GM12891 (cell line): ENCODE measurements at regions not wholly inside any gene's neighbourhood (a gene's known extent, or its start where the extent isn't known, plus 50 kb on each side); places are given as distances from the start of the nearest gene placed in this dataset.
A peak's percentile ranks its signal among the peaks of the same experiment; 100 is the strongest.

Experiments used
- DNase-seq: peaks from one replicate; pipeline ENCODE4 v3.0.0; 2011; ENCODE audit warnings: low spot score; ENCODE audit not compliant: insufficient read length
- FAIRE-seq: peaks from 2 replicates; lab custom pipeline; 2011; peaks lifted over from hg19 to GRCh38; lab: Jason Lieb, UNC
- PAX5 ChIP-seq: IDR thresholded peaks from 2 replicates; pipeline ENCODE4 v1.6.1; 2011; ENCODE audit warnings: low read length, moderate library complexity, mild to moderate bottlenecking; ENCODE audit not compliant: insufficient read depth, severe bottlenecking
- POLR2A ChIP-seq: IDR thresholded peaks from 2 replicates; pipeline ENCODE4 v1.6.1; 2011; ENCODE audit warnings: low read depth, low read length, control low read depth
- POLR2AphosphoS5 ChIP-seq: IDR thresholded peaks from 2 replicates; pipeline ENCODE4 v1.6.1; 2011; ENCODE audit warnings: low read depth, low read length, control low read depth
- POU2F2 ChIP-seq: IDR thresholded peaks from 2 replicates; pipeline ENCODE4 v1.6.1; 2011; ENCODE audit warnings: low read depth, mild to moderate bottlenecking, control low read depth, low read length, moderate library complexity
- SPI1 ChIP-seq: IDR thresholded peaks from 2 replicates; pipeline ENCODE4 v1.6.1; 2011; ENCODE audit warnings: low read depth, low read length, control low read depth
- TAF1 ChIP-seq: IDR thresholded peaks from 2 replicates; pipeline ENCODE4 v1.6.1; 2011; ENCODE audit warnings: low read depth, low read length, control low read depth

DNA sequence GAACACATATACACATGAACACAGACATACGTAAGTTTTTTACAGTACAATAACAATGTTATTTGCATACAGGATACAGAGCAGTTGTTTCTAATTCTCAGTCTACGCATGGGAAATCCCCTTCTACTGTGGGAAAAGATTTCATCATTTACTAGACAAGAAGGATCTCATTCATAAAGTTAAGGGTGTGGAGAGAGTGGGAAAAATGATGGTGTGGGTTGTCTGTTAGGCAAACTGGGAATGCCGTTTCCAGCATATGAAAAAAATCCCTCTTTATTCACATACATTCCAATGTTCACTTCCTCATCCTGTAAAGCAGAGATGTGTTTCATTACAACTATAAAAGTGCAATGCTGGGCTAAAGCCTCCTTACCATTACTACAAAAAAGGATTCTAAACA lies 120.9 kb downstream of the SINHCAF start:
- DNase-seq, result no peak

DNA sequence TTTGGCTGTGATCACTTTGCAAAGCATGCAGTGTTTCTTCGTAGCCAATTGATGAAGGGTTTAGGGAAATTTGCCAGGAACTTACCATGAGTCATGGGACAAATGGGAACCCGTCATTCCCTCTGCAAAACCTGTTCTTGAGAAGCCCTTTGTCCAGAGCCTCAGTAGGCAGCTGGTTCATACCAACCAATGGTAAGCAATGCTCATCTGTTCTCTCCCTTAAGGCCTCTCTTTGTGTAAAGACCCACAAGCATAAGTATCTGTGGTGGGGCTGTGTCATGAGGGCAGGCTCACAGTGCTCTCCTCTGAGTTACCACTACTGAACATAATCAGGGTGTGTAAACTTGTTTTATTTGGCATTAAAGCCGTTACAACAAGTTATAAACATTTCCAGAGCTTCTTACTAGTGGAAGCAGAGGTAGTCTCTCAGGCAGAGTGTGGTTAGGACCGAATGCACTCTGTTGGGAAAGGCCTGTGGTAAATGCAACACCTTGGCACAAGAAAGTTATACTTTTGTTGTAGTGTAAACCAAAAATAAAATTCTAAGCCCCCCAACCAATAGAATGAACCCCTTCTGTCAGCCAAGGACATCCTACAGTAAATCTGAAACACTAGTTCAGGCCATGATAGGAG lies 119.8 kb downstream of the SINHCAF start:
- no peak for DNase-seq
- FAIRE-seq, result no peak
- TF ChIP-seq POLR2A (no peak), POU2F2 (no peak), TAF1 (no peak)

More for the DNA sequence above, 120.9 kb downstream of the SINHCAF start:
- FAIRE-seq, result peak; percentile 89
- TF ChIP-seq POLR2A (no peak), SPI1 (peak; percentile 39; the same call in 1 of the 2 replicates), TAF1 (no peak), POU2F2 (0 out of 2 replicates have a peak, but pooled peaks have one; percentile 21), POLR2AphosphoS5 (no peak)

DNA sequence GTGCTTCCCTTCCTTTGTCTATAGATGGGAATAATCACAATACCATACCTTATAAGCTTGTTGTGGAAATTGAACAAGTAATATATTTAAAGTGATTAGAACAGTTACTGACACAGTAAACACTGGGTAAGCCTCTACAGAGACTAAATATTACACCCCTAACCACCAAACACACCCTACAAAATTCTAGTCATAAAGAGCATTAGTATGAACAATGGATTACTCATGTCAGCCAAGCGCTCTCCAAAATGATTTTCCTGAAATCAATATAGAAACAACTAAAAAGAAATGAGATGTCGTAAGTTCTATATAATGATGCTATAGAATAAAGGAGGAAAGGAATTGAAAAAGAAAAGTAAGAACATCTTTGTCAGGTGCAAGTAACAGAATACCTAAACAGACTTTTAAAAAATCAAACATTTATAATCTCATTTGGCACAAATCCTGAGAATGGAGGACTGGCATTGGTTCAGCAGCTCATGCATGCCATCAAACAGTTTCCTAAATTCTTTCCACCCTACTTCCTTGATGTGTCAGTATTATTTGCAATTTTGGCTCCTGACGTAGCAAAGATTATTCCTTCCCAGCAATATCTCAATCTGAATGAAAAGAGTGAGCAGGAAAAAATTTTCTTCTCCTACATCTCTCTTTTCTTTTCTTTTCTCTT lies 118.0 kb downstream of the SINHCAF start:
- FAIRE-seq (no peak), DNase-seq (no peak)

DNA sequence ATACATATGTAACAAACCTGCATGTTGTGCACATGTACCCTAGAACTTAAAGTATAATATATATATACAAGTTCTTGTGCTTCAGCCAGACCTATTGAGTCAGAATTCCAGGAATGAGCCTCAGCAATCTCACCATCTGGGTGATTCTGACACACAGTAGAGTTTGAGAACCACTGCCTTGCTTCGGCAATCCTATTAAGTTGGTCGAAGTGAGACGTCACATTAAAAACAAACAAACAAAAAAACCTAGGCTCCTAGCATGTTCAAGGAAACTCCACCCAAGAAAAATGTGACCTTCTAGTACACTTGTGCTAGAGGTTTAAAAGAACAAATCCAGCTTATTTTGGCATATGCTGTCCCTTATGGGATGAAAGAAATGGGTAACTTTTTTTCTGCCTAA lies 115.8 kb downstream of the SINHCAF start:
- no peak for FAIRE-seq
- TF ChIP-seq POLR2AphosphoS5 (no peak), SPI1 (no peak), PAX5 (no peak), POU2F2 (no peak), POLR2A (no peak), TAF1 (no peak)

More for the DNA sequence above, 118.0 kb downstream of the SINHCAF start:
- TF ChIP-seq SPI1 (no peak), PAX5 (no peak), POU2F2 (no peak), POLR2AphosphoS5 (no peak), POLR2A (no peak), TAF1 (no peak)

DNA sequence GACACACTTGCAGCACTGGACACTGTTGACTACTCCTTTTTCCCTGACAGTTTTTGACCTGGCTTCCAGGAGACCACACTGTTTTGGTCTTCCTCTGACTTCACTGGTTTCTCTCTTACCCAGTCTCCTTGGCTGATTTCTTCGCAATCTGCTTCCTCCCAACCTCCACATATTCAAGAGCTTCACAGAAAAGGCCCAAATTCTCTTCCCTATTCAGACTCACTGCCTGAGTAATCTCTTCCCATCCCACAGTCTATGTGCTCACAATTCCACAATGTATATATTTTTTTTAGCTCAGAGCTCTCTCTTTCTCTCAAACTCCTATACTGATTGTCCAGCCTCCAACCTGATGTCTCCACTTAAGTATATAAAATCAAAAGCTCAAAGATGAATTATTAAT lies 115.4 kb downstream of the SINHCAF start:
- TF ChIP-seq POLR2A (no peak), POU2F2 (no peak), POLR2AphosphoS5 (no peak), PAX5 (no peak), TAF1 (no peak), SPI1 (no peak)
- DNase-seq (no peak), FAIRE-seq (no peak)

More for the DNA sequence above, 115.8 kb downstream of the SINHCAF start:
- DNase-seq, result no peak

DNA sequence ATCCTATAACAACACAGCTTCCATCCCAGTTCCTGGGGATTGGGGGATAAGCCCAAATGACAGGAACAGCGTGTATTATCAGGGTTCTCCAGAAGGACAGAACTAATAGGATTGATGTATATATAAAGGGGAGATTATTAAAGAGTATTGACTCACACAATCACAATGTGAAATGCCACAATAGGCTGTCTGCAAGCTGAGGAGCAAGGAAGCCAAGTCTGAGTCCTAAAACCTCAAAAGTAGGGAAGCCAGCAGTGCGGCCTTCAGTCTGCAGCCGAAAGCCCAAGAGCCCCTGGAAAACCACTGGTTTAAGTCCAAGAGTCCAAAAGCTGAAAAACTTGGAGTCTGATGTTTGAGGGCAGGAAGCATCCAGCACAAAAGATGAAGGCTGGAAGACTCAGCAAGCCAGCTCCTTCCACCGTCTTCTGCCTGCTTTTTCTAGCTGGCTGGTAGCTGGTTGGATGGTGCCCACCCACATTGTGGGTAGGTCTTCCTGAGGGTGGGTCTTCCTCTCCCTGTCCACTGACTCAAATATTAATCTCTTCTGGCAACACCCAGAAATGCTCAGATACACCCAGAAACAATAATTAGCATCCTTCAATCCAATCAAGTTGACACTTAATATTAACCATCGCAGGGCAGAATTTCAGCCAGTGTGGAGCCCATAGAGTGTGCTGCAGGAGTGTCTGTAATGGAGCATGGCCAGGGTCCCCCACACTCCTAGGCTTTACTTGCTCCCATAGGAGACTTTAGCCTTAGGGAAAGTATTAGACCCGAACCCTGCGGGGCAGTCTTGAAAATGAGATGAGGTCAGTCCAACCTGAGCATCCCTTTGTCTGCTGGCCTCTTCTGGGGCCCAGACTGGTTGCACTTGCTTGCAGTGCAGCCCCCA lies 111.1 kb downstream of the SINHCAF start:
- no peak for DNase-seq
- TF ChIP-seq POLR2A, result no peak
- no peak for TF ChIP-seq PAX5
- no peak for TF ChIP-seq SPI1
- no peak for TF ChIP-seq POU2F2
- no peak for FAIRE-seq

DNA sequence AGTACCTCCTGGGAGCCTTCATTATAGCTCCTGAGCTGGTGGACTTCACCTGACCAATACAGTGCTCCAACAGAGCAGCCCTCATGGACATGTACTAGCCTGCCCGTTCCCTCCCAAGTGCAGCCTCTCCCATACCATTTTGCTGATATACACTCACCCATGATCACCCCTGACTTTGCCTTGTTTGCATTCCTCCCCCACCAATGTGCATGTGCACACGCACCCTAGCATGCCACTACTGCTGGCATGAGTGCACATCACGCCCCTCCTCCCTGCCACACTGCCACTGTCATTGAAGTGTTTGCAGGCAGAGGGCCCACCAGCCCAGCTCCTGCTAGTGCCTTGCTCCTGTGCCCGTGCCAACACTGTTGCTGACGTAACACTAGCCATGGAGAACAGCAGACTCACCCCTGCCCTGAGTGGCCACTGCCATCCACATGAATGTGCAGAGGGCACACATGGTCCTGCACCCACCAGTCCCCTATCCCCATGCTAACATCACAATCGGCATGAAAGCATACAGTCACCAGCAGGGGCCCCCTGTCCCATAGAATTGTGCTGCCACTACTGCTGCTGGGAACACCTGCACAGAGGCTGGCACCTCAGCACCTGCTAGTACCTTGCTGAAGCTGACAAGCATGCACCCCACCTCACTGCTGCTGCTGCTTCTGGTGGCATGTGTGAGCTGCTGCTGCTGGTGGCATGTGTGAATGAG lies 110.3 kb downstream of the SINHCAF start:
- no peak for DNase-seq
- TF ChIP-seq POLR2AphosphoS5 (no peak), POLR2A (no peak), TAF1 (no peak), SPI1 (no peak), POU2F2 (no peak), PAX5 (no peak)
- no peak for FAIRE-seq

DNA sequence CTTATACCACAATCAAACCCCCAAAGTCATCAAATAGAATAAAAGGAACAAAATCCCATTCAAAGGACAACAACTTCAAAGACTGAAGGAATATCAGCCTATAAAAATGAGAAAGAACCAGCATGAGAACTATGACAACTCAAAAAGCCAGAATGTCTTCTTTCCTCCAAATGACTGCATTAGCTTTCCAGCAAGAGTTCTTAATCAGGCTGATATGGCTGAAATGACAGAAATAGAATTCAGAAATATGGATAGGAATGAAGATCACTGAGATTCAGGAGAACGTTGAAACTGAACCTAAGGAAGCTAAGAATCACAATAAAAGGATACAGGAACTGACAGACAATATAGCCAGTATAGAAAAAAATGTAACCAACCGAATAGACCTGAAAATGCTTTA lies 109.5 kb downstream of the SINHCAF start:
- FAIRE-seq (no peak), DNase-seq (no peak)
- no peak for TF ChIP-seq PAX5
- TF ChIP-seq SPI1, result no peak
- TF ChIP-seq POLR2AphosphoS5, result no peak
- no peak for TF ChIP-seq POU2F2
- TF ChIP-seq TAF1, result no peak
- no peak for TF ChIP-seq POLR2A
